Progenitor cell of endocrine pancreas (in vitro differentiated cells): ENCODE measurements at regions not wholly inside any gene's neighbourhood (a gene's known extent, or its start where the extent isn't known, plus 50 kb on each side); places are given as distances from the start of the nearest gene placed in this dataset.

Experiments used
- DNase-seq: peaks from one replicate; pipeline ENCODE4 v3.0.0; 2021; ENCODE audit warnings: low spot score; ENCODE audit not compliant: unreplicated experiment
- H3K27ac Mint-ChIP-seq: 2 replicates; pipeline ENCODE4 v1.8.0; 2021; ENCODE audit warnings: mild to moderate bottlenecking, moderate library complexity, mixed read lengths
- H3K27me3 Mint-ChIP-seq: 2 replicates; pipeline ENCODE4 v1.8.0; 2021; ENCODE audit warnings: mixed read lengths
- H3K36me3 Mint-ChIP-seq: 2 replicates; pipeline ENCODE4 v1.8.0; 2022; ENCODE audit warnings: mixed read lengths; ENCODE audit not compliant: insufficient read depth
- H3K4me1 Mint-ChIP-seq: 2 replicates; pipeline ENCODE4 v1.8.0; 2021; ENCODE audit warnings: low read depth, mixed read lengths
- H3K4me3 Mint-ChIP-seq: 2 replicates; pipeline ENCODE4 v1.8.0; 2021; ENCODE audit warnings: low read depth, mild to moderate bottlenecking, moderate library complexity, mixed read lengths
- H3K9me3 Mint-ChIP-seq: 2 replicates; pipeline ENCODE4 v1.8.0; 2021; ENCODE audit warnings: low read depth, mixed read lengths
- CTCF ChIP-seq: fragments of 200-600 bp; sonication (generic); IDR thresholded peaks from one replicate; pipeline ENCODE4 v1.5.0; 2021; ENCODE audit warnings: antibody characterized with exemption, mild to moderate bottlenecking; ENCODE audit not compliant: unreplicated experiment

GRCh38 chr20:60242836-60243505, 284.7 kb downstream of the CDH26 start:
- H3K27ac Mint-ChIP-seq = no peak overlapping the region
- H3K4me3 Mint-ChIP-seq = no peak overlapping the region
- H3K4me1 Mint-ChIP-seq = no peaks in the 10 kb centered on the region
- H3K27me3 Mint-ChIP-seq = peaks cover 61% of the 10 kb centered on the region
- no peaks in the 10 kb centered on the region for H3K9me3 Mint-ChIP-seq
- H3K36me3 Mint-ChIP-seq = no peaks in the 10 kb centered on the region
- TF ChIP-seq CTCF = no peak
- DNase-seq = no peak

GRCh38 chr20:60244373-60245146, 286.3 kb downstream of the CDH26 start:
- TF ChIP-seq CTCF = no peak
- no peak overlapping the region for H3K4me3 Mint-ChIP-seq
- H3K27ac Mint-ChIP-seq = no peak overlapping the region
- DNase-seq = no peak
- no peaks in the 10 kb centered on the region for H3K36me3 Mint-ChIP-seq
- H3K9me3 Mint-ChIP-seq = no peaks in the 10 kb centered on the region
- H3K27me3 Mint-ChIP-seq = peaks cover 58% of the 10 kb centered on the region
- H3K4me1 Mint-ChIP-seq = no peaks in the 10 kb centered on the region

DNA sequence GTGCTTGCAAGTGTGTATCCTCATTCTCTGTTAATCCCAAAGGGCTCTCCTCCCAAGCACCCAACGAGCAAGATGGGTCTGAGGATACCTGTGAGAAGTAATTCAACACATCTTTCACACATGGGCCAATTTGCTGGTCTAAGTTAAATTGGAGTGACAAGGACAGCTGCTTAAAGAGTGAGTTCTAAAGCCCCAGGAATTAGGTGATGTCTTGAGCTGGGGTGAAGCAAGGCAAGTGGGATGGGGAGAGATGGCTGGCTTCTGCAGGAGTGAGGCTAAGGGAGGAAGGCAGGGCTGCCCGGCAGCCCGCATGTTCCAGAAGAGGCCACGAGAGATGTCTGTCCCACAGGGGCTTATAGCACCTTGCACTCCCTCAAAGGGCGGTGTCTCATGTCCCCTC, 288.5 kb downstream of the CDH26 start:
- Mint-ChIP-seq H3K4me1 (no peaks in the 10 kb centered on the region), H3K9me3 (no peaks in the 10 kb centered on the region), H3K4me3 (no peak overlapping the region), H3K36me3 (no peaks in the 10 kb centered on the region), H3K27ac (no peak overlapping the region), H3K27me3 (peaks cover 52% of the 10 kb centered on the region)
- no peak for TF ChIP-seq CTCF
- no peak for DNase-seq

DNA sequence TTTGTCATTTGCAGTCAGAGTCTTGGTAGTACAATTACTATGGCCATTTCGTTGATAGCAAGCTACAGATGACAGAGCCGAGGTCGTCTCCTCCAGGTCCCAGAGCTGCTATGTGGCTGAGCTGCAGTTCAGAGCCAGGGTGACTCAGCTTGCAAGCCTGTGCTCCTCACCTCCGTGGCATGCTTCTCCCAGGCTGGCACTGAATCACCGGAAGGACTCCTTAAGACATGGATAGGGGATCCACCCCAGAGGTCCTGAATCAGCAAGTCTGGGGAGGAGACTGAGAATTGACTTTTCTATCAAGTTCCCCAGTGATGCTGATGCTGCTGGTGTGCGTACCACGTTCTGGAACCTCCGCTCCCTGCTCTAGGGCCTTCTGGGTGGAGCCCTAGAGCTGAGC, 291.2 kb downstream of the CDH26 start:
- no peak for DNase-seq
- TF ChIP-seq CTCF = no peak
- no peak overlapping the region for H3K27ac Mint-ChIP-seq
- no peaks in the 10 kb centered on the region for H3K4me1 Mint-ChIP-seq
- H3K9me3 Mint-ChIP-seq = no peaks in the 10 kb centered on the region
- H3K36me3 Mint-ChIP-seq = no peaks in the 10 kb centered on the region
- no peak overlapping the region for H3K4me3 Mint-ChIP-seq
- peaks cover 40% of the 10 kb centered on the region for H3K27me3 Mint-ChIP-seq

- Mint-ChIP-seq H3K9me3 (no peaks in the 10 kb centered on the region), H3K27me3 (peaks cover 39% of the 10 kb centered on the region), H3K4me3 (no peak overlapping the region), H3K36me3 (no peaks in the 10 kb centered on the region), H3K4me1 (no peaks in the 10 kb centered on the region), H3K27ac (no peak overlapping the region)
- no peak for DNase-seq
- TF ChIP-seq CTCF = no peak
Measured at GRCh38 chr20:60250251-60250650, 292.0 kb downstream of the CDH26 start.
